ENCODE measurements at regions not wholly inside any gene's neighbourhood (a gene's known extent, or its start where the extent isn't known, plus 50 kb on each side); places are given as distances from the start of the nearest gene placed in this dataset.

- H3K9ac ChIP-seq (ENCODE audit: insufficient read length, low read depth): no peak overlapping the region
- H3K4me1 ChIP-seq (ENCODE audit: insufficient read depth, insufficient read length): no peaks in the 10 kb centered on the region
- no peak for DNase-seq (ENCODE audit: low read depth, low spot score)
- TF ChIP-seq ZNF274 (IDR thresholded peaks at IDR 0.05; ENCODE audit: low read depth, low read length) (no peak), SUZ12 (IDR thresholded peaks at IDR 0.05; ENCODE audit: extremely low read depth, insufficient read depth, insufficient read length) (no peak), YY1 (IDR thresholded peaks at IDR 0.05; ENCODE audit: insufficient read depth, insufficient read length) (no peak)
- H3K36me3 ChIP-seq (ENCODE audit: insufficient read depth, insufficient read length, low read length): no peaks in the 10 kb centered on the region
- H3K9me3 ChIP-seq (ENCODE audit: insufficient read depth, low read length): no peaks in the 10 kb centered on the region
- H3K27me3 ChIP-seq (ENCODE audit: insufficient read depth, insufficient read length): no peaks in the 10 kb centered on the region
- H3K4me3 ChIP-seq (ENCODE audit: insufficient read length, low read depth): no peak overlapping the region
These were observed 472.3 kb upstream of the VSTM2A start for GRCh38 chr7:54069843-54070242.

DNA sequence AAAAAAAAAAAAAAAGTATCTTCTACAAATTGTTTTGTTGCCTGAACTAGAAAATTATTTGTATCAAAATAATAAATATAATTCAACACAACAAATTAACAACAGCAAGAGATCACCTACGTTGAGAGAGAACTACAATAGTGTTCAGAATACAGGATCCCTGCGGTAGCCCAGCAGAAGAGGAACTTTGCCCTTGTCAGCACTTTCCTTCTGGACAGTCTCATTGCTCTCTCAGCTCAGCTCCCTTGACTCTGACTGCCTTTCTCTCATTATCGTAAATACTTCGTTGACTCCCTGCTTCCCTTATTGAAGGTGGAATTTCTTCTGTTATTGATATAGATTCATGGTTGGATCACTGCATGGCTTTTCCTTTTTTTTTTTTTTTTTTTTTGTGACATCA lies 469.5 kb upstream of the VSTM2A start:
- no peak for DNase-seq (ENCODE audit: low read depth, low spot score)
- H3K36me3 ChIP-seq (ENCODE audit: insufficient read depth, insufficient read length, low read length): no peaks in the 10 kb centered on the region
- H3K4me1 ChIP-seq (ENCODE audit: insufficient read depth, insufficient read length): no peaks in the 10 kb centered on the region
- TF ChIP-seq YY1 (IDR thresholded peaks at IDR 0.05; ENCODE audit: insufficient read depth, insufficient read length): no peak
- no peak for TF ChIP-seq SUZ12 (IDR thresholded peaks at IDR 0.05; ENCODE audit: extremely low read depth, insufficient read depth, insufficient read length)
- no peak for TF ChIP-seq ZNF274 (IDR thresholded peaks at IDR 0.05; ENCODE audit: low read depth, low read length)
- no peaks in the 10 kb centered on the region for H3K9me3 ChIP-seq (ENCODE audit: insufficient read depth, low read length)
- no peak overlapping the region for H3K4me3 ChIP-seq (ENCODE audit: insufficient read length, low read depth)
- no peak overlapping the region for H3K9ac ChIP-seq (ENCODE audit: insufficient read length, low read depth)
- H3K27me3 ChIP-seq (ENCODE audit: insufficient read depth, insufficient read length): no peaks in the 10 kb centered on the region

DNA sequence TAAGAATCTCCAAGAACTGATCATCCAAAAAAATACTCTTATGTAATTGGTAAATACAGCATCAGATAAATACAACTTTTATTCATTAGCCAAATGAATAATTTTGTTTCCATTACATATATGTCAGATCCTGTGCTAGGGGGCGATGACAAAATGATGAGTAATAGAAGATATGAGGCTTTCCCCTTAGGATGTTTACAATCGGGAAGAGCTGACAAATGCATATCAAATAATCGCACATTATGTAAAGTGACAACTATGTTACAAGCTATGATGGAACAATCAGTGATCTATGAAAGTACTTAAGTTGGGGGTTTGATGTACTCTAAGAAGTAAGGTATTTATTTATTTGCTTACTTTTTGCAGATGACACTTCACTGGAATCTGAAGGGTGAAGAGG lies 465.6 kb upstream of the VSTM2A start:
- Histone ChIP-seq H3K36me3 (ENCODE audit: insufficient read depth, insufficient read length, low read length) (no peaks in the 10 kb centered on the region), H3K27me3 (ENCODE audit: insufficient read depth, insufficient read length) (no peaks in the 10 kb centered on the region), H3K9me3 (ENCODE audit: insufficient read depth, low read length) (no peaks in the 10 kb centered on the region), H3K4me3 (ENCODE audit: insufficient read length, low read depth) (no peak overlapping the region), H3K9ac (ENCODE audit: insufficient read length, low read depth) (no peak overlapping the region), H3K4me1 (ENCODE audit: insufficient read depth, insufficient read length) (no peaks in the 10 kb centered on the region)
- no peak for DNase-seq (ENCODE audit: low read depth, low spot score)
- TF ChIP-seq YY1 (IDR thresholded peaks at IDR 0.05; ENCODE audit: insufficient read depth, insufficient read length) (no peak), ZNF274 (IDR thresholded peaks at IDR 0.05; ENCODE audit: low read depth, low read length) (no peak), SUZ12 (IDR thresholded peaks at IDR 0.05; ENCODE audit: extremely low read depth, insufficient read depth, insufficient read length) (no peak)

- DNase-seq (ENCODE audit: low read depth, low spot score): no peak
- no peak overlapping the region for H3K9ac ChIP-seq (ENCODE audit: insufficient read length, low read depth)
- no peak overlapping the region for H3K4me3 ChIP-seq (ENCODE audit: insufficient read length, low read depth)
- no peaks in the 10 kb centered on the region for H3K27me3 ChIP-seq (ENCODE audit: insufficient read depth, insufficient read length)
- H3K9me3 ChIP-seq (ENCODE audit: insufficient read depth, low read length): no peaks in the 10 kb centered on the region
- no peaks in the 10 kb centered on the region for H3K36me3 ChIP-seq (ENCODE audit: insufficient read depth, insufficient read length, low read length)
- no peaks in the 10 kb centered on the region for H3K4me1 ChIP-seq (ENCODE audit: insufficient read depth, insufficient read length)
- TF ChIP-seq SUZ12 (IDR thresholded peaks at IDR 0.05; ENCODE audit: extremely low read depth, insufficient read depth, insufficient read length) (no peak), ZNF274 (IDR thresholded peaks at IDR 0.05; ENCODE audit: low read depth, low read length) (no peak), YY1 (IDR thresholded peaks at IDR 0.05; ENCODE audit: insufficient read depth, insufficient read length) (no peak)
These were observed 461.6 kb upstream of the VSTM2A start for GRCh38 chr7:54080525-54080924.

DNA sequence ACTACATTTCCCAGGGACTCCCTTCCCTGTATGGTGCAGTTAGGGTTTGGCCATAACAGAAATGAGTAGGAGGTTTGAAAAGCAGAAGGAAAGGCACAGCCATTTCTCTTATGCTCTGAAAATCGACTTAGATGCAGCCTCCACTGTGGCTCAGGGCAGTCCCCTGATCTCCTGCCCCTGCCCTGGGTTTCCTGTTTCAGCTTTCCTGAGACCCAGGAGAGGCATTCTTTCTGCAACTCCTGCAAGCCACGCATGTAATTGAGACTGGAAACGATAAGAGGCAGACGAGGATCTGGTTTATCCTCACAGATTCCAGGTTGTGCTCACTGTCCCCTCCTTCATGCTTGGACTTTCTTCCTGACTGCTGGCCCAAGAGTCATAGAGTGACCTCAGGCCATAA lies 461.2 kb upstream of the VSTM2A start:
- H3K4me1 ChIP-seq (ENCODE audit: insufficient read depth, insufficient read length): no peaks in the 10 kb centered on the region

DNA sequence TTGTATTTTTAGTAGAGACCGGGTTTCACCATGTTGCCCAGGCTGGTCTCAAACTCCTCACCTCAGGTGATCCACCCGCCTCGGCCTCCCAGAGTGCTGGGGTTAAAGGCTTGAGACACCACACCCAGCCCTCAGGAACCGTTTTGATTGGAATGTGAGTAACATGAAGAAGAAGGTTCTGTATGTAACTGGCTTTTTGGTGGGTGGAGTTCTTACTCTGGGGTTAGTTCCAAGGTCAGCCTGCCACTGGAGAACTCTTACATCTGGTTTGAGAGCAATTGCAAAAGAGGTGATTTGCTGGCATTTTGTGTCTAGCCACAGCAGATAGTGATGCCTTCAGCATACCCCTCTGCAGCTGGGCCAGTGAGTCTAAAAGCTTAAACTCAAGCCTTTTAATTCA lies 457.8 kb upstream of the VSTM2A start:
- Histone ChIP-seq H3K9ac (ENCODE audit: insufficient read length, low read depth) (no peak overlapping the region), H3K9me3 (ENCODE audit: insufficient read depth, low read length) (no peaks in the 10 kb centered on the region), H3K27me3 (ENCODE audit: insufficient read depth, insufficient read length) (no peaks in the 10 kb centered on the region), H3K36me3 (ENCODE audit: insufficient read depth, insufficient read length, low read length) (no peaks in the 10 kb centered on the region), H3K4me1 (ENCODE audit: insufficient read depth, insufficient read length) (no peaks in the 10 kb centered on the region), H3K4me3 (ENCODE audit: insufficient read length, low read depth) (no peak overlapping the region)
- DNase-seq (ENCODE audit: low read depth, low spot score): no peak
- TF ChIP-seq ZNF274 (IDR thresholded peaks at IDR 0.05; ENCODE audit: low read depth, low read length) (no peak), SUZ12 (IDR thresholded peaks at IDR 0.05; ENCODE audit: extremely low read depth, insufficient read depth, insufficient read length) (no peak), YY1 (IDR thresholded peaks at IDR 0.05; ENCODE audit: insufficient read depth, insufficient read length) (no peak)

More for the DNA sequence above, 461.2 kb upstream of the VSTM2A start:
- no peaks in the 10 kb centered on the region for H3K27me3 ChIP-seq (ENCODE audit: insufficient read depth, insufficient read length)
- H3K9me3 ChIP-seq (ENCODE audit: insufficient read depth, low read length): no peaks in the 10 kb centered on the region
- no peak overlapping the region for H3K9ac ChIP-seq (ENCODE audit: insufficient read length, low read depth)
- no peak for TF ChIP-seq ZNF274 (IDR thresholded peaks at IDR 0.05; ENCODE audit: low read depth, low read length)
- TF ChIP-seq SUZ12 (IDR thresholded peaks at IDR 0.05; ENCODE audit: extremely low read depth, insufficient read depth, insufficient read length): no peak
- no peak for TF ChIP-seq YY1 (IDR thresholded peaks at IDR 0.05; ENCODE audit: insufficient read depth, insufficient read length)
- no peak overlapping the region for H3K4me3 ChIP-seq (ENCODE audit: insufficient read length, low read depth)
- no peak for DNase-seq (ENCODE audit: low read depth, low spot score)
- H3K36me3 ChIP-seq (ENCODE audit: insufficient read depth, insufficient read length, low read length): no peaks in the 10 kb centered on the region

- H3K9ac ChIP-seq (ENCODE audit: insufficient read length, low read depth): no peak overlapping the region
- H3K4me3 ChIP-seq (ENCODE audit: insufficient read length, low read depth): no peak overlapping the region
- no peaks in the 10 kb centered on the region for H3K4me1 ChIP-seq (ENCODE audit: insufficient read depth, insufficient read length)
- no peak for TF ChIP-seq YY1 (IDR thresholded peaks at IDR 0.05; ENCODE audit: insufficient read depth, insufficient read length)
- no peak for TF ChIP-seq SUZ12 (IDR thresholded peaks at IDR 0.05; ENCODE audit: extremely low read depth, insufficient read depth, insufficient read length)
- TF ChIP-seq ZNF274 (IDR thresholded peaks at IDR 0.05; ENCODE audit: low read depth, low read length): no peak
- peak; percentile 13 for DNase-seq (ENCODE audit: low read depth, low spot score)
- no peaks in the 10 kb centered on the region for H3K27me3 ChIP-seq (ENCODE audit: insufficient read depth, insufficient read length)
- no peaks in the 10 kb centered on the region for H3K36me3 ChIP-seq (ENCODE audit: insufficient read depth, insufficient read length, low read length)
- H3K9me3 ChIP-seq (ENCODE audit: insufficient read depth, low read length): no peaks in the 10 kb centered on the region
These were observed 451.4 kb upstream of the VSTM2A start for GRCh38 chr7:54090652-54091213.

Data from NT2/D1 (cell line).